Left renal cortex interstitium (tissue), 4 donors: ENCODE measurements at regions not wholly inside any gene's neighbourhood (a gene's known extent, or its start where the extent isn't known, plus 50 kb on each side); places are given as distances from the start of the nearest gene placed in this dataset.

Experiments
- DNase-seq, 4 donors: peaks; one replicate each; pipeline ENCODE4 v3.0.0-alpha.2; 2013; ENCODE audit warnings: low read depth in 4 of 4, low spot score in 2 of 4, missing footprints in 1 of 4

GRCh38 chr3:25032344-25032743, 395.7 kb upstream of the RARB start:
- no peak for DNase-seq

- no peak for DNase-seq
These were observed 394.5 kb upstream of the RARB start for GRCh38 chr3:25033407-25034029.

GRCh38 chr3:25035526-25035925, 392.5 kb upstream of the RARB start:
- DNase-seq: no peak

- DNase-seq: no peak
These were observed 391.4 kb upstream of the RARB start for GRCh38 chr3:25036633-25037032.

GRCh38 chr3:25037049-25037547, 391.0 kb upstream of the RARB start:
- DNase-seq: peak in 1 of 4 donors; percentile 66

- no peak for DNase-seq
These were observed 389.8 kb upstream of the RARB start for GRCh38 chr3:25038271-25038670.

GRCh38 chr3:25038922-25039321, 389.1 kb upstream of the RARB start:
- DNase-seq: no peak

GRCh38 chr3:25040748-25041147, 387.3 kb upstream of the RARB start:
- DNase-seq: no peak

- DNase-seq: no peak
These were observed 386.0 kb upstream of the RARB start for GRCh38 chr3:25041871-25042584.

- no peak for DNase-seq
These were observed 384.9 kb upstream of the RARB start for GRCh38 chr3:25043177-25043576.

- DNase-seq: no peak
These were observed 384.3 kb upstream of the RARB start for GRCh38 chr3:25043749-25044148.

GRCh38 chr3:25044762-25045710, 383.0 kb upstream of the RARB start:
- no peak for DNase-seq

- DNase-seq: no peak
These were observed 380.9 kb upstream of the RARB start for GRCh38 chr3:25046911-25047771.

GRCh38 chr3:25049304-25049703, 378.8 kb upstream of the RARB start:
- DNase-seq: no peak

GRCh38 chr3:25053360-25053759, 374.7 kb upstream of the RARB start:
- no peak for DNase-seq

- no peak for DNase-seq
These were observed 371.9 kb upstream of the RARB start for GRCh38 chr3:25056036-25056755.

GRCh38 chr3:25056803-25057351, 371.2 kb upstream of the RARB start:
- DNase-seq: no peak

GRCh38 chr3:25057379-25057778, 370.7 kb upstream of the RARB start:
- DNase-seq: no peak

GRCh38 chr3:25064681-25065080, 363.4 kb upstream of the RARB start:
- no peak for DNase-seq
